ENCODE measurements at regions not wholly inside any gene's neighbourhood (a gene's known extent, or its start where the extent isn't known, plus 50 kb on each side); places are given as distances from the start of the nearest gene placed in this dataset.

DNA sequence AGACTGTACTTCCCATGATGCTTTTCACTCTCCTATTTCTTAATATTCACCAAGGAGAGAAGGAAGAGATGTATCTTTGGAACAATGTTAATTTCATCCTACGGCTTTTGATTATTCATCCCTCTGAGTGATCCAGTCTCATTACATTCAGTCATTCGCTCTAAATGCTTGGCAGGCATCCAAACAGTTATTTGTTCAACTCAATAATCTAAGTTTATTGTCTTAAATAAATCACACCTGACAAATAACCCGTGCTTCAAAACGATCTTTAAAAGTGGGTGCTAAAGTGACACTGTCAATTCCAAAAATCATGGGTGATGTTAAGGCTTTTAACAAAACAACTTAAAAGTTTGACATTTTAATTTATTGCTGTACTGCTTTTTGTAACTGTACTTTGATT is 233.1 kb downstream of the RASEF start (continued):
- peak; percentile 58; the same call in 1 of the 2 replicates for TF ChIP-seq ZEB2 (tag by site-specific recombination; IDR thresholded peaks at IDR 0.05)
- TF ChIP-seq BCL11B (tag by site-specific recombination; IDR thresholded peaks at IDR 0.05; ENCODE audit: low read depth) = 0 out of 2 replicates have a peak, but pooled peaks have one; percentile 32
- TF ChIP-seq, protein P1, sequence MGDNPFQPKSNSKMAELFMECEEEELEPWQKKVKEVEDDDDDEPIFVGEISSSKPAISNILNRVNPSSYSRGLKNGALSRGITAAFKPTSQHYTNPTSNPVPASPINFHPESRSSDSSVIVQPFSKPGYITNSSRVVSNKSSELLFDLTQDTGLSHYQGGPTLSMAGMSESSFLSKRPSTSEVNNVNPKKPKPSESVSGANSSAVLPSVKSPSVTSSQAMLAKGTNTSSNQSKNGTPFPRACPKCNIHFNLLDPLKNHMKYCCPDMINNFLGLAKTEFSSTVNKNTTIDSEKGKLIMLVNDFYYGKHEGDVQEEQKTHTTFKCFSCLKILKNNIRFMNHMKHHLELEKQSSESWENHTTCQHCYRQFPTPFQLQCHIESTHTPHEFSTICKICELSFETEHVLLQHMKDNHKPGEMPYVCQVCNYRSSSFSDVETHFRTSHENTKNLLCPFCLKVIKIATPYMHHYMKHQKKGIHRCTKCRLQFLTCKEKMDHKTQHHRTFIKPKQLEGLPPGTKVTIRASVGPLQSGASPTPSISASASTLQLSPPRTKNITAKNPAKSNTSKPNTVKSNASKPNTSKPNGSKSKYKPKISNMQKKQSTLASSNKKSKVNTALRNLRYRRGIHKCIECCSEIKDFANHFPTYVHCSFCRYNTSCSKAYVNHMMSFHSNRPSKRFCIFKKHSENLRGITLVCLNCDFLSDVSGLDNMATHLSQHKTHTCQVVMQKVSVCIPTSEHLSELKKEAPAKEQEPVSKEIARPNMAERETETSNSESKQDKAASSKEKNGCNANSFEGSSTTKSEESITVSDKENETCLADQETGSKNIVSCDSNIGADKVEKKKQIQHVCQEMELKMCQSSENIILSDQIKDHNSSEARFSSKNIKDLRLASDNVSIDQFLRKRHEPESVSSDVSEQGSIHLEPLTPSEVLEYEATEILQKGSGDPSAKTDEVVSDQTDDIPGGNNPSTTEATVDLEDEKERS (tag by site-specific recombination; IDR thresholded peaks at IDR 0.05) = no peak
- TF ChIP-seq MZF1 (tag by site-specific recombination; IDR thresholded peaks at IDR 0.05; ENCODE audit: borderline replicate concordance) = no peak; the same call in 1 of the 2 replicates
- TF ChIP-seq ZNF175 (tag by site-specific recombination; IDR thresholded peaks at IDR 0.05) = no peak
- 0 out of 2 replicates have a peak, but pooled peaks have one; percentile 50 for TF ChIP-seq ZNF660 (tag by site-specific recombination; IDR thresholded peaks at IDR 0.05)
- no peak for TF ChIP-seq ZNF202 (tag by site-specific recombination; IDR thresholded peaks at IDR 0.05; ENCODE audit: borderline replicate concordance)
- peak; percentile 11; the same call in 1 of the 2 replicates for TF ChIP-seq TCF7L2 (IDR thresholded peaks at IDR 0.05; ENCODE audit: borderline replicate concordance, low read depth, low read length)

DNA sequence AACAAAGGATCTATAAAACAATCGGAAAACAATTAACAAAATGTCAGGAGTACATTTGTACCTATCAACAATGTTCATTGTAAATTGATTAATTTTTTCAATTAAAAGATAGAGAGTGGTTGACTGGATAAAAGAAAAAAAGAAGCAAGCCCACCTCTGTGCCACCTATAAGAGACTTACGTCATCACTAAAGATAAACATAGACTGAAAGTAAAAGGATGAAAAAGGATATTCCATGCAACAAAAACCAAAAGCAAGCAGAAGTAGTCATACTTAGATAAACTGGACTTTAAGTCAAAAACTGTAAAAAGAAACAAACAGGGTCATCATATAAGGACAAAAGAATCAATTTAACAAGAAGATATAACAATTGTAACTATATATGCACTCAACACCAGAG is 197.4 kb downstream of the RASEF start:
- CTCF ChIA-PET = no interaction called here
- Histone ChIP-seq H3K4me1 (ENCODE audit: control insufficient read depth, insufficient read depth, low read length) (no peaks in the 10 kb centered on the region), H3K27ac (ENCODE audit: extremely low read depth, low read depth, low read length) (no peak overlapping the region), H3K9me3 (ENCODE audit: control insufficient read depth, insufficient read depth, low read depth, low read length) (no peaks in the 10 kb centered on the region), H3K4me3 (ENCODE audit: low read depth, low read length) (no peak overlapping the region), H3K36me3 (ENCODE audit: control insufficient read depth in 2 of 2, insufficient read depth in 1 of 2, low read length in 2 of 2) (no peaks in the 10 kb centered on the region)
- POLR2A ChIA-PET = no interaction called here
- TF ChIP-seq ZNF169 (tag by site-specific recombination; IDR thresholded peaks at IDR 0.05) (no peak), ZNF416 (tag by site-specific recombination; IDR thresholded peaks at IDR 0.05) (no peak), ZNF473 (tag by site-specific recombination; IDR thresholded peaks at IDR 0.05) (no peak), ZSCAN23 (tag by site-specific recombination; IDR thresholded peaks at IDR 0.05) (no peak), ZNF596 (tag by site-specific recombination; IDR thresholded peaks at IDR 0.05) (no peak), ZNF221 (tag by site-specific recombination; IDR thresholded peaks at IDR 0.05; ENCODE audit: borderline replicate concordance) (no peak), SALL2 (tag by site-specific recombination; IDR thresholded peaks at IDR 0.05; ENCODE audit: borderline replicate concordance) (no peak), ZNF623 (tag by site-specific recombination; IDR thresholded peaks at IDR 0.05) (no peak)
- TF ChIP-seq, protein P2, sequence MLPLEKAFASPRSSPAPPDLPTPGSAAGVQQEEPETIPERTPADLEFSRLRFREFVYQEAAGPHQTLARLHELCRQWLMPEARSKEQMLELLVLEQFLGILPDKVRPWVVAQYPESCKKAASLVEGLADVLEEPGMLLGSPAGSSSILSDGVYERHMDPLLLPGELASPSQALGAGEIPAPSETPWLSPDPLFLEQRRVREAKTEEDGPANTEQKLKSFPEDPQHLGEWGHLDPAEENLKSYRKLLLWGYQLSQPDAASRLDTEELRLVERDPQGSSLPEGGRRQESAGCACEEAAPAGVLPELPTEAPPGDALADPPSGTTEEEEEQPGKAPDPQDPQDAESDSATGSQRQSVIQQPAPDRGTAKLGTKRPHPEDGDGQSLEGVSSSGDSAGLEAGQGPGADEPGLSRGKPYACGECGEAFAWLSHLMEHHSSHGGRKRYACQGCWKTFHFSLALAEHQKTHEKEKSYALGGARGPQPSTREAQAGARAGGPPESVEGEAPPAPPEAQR (tag by site-specific recombination; IDR thresholded peaks at IDR 0.05) = no peak
- TF ChIP-seq, protein P3, sequence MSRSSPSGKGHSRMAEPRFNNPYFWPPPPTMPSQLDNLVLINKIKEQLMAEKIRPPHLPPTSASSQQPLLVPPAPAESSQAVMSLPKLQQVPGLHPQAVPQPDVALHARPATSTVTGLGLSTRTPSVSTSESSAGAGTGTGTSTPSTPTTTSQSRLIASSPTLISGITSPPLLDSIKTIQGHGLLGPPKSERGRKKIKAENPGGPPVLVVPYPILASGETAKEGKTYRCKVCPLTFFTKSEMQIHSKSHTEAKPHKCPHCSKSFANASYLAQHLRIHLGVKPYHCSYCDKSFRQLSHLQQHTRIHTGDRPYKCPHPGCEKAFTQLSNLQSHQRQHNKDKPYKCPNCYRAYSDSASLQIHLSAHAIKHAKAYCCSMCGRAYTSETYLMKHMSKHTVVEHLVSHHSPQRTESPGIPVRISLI (tag by site-specific recombination; IDR thresholded peaks at IDR 0.05) = no peak
- TF ChIP-seq, protein P4, sequence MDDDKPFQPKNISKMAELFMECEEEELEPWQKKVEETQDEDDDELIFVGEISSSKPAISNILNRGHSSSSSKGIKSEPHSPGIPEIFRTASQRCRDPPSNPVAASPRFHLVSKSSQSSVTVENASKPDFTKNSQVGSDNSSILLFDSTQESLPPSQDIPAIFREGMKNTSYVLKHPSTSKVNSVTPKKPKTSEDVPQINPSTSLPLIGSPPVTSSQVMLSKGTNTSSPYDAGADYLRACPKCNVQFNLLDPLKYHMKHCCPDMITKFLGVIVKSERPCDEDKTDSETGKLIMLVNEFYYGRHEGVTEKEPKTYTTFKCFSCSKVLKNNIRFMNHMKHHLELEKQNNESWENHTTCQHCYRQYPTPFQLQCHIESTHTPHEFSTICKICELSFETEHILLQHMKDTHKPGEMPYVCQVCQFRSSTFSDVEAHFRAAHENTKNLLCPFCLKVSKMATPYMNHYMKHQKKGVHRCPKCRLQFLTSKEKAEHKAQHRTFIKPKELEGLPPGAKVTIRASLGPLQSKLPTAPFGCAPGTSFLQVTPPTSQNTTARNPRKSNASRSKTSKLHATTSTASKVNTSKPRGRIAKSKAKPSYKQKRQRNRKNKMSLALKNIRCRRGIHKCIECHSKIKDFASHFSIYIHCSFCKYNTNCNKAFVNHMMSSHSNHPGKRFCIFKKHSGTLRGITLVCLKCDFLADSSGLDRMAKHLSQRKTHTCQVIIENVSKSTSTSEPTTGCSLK (tag by site-specific recombination; IDR thresholded peaks at IDR 0.05) = no peak
- TF ChIP-seq, protein P5, sequence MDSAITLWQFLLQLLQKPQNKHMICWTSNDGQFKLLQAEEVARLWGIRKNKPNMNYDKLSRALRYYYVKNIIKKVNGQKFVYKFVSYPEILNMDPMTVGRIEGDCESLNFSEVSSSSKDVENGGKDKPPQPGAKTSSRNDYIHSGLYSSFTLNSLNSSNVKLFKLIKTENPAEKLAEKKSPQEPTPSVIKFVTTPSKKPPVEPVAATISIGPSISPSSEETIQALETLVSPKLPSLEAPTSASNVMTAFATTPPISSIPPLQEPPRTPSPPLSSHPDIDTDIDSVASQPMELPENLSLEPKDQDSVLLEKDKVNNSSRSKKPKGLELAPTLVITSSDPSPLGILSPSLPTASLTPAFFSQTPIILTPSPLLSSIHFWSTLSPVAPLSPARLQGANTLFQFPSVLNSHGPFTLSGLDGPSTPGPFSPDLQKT (IDR thresholded peaks at IDR 0.05; ENCODE audit: borderline replicate concordance, low read depth, low read length) = no peak
